HG02678 (cell line): ENCODE measurements at regions not wholly inside any gene's neighbourhood (a gene's known extent, or its start where the extent isn't known, plus 50 kb on each side); places are given as distances from the start of the nearest gene placed in this dataset.

Experiments used
- ATAC-seq: cut with Tn5 transposase; IDR thresholded peaks from one replicate; pipeline ENCODE4 v1.9.1; 2021; ENCODE audit warnings: mild to moderate bottlenecking, moderate library complexity; ENCODE audit not compliant: unreplicated experiment

GRCh38 chrX:30504309-30504708 is 73.3 kb downstream of the TASL start:
- ATAC-seq: no peak

GRCh38 chrX:30495468-30495867 is 82.1 kb downstream of the TASL start:
- no peak for ATAC-seq

- no peak for ATAC-seq
Observed at GRCh38 chrX:30493348-30493747, 84.2 kb downstream of the TASL start.

DNA sequence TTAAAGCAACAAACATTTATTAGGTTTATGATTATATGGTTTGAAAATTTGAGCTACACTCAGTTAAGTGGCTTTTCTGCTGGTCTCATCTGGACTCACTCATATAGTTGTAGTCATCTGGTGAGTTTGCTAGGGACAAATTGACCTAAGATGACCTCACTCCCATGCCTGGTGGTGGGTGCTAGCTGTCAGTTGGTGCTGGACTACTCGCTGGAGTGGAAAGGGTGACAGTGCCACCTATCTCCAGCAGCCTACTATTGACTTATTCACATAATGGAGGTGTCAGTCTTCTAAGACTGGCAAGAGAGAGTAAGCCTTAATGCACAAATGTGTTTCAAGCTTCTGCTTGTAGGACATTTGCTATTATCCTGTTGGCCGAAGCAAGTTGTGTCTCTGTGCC is 88.2 kb downstream of the TASL start:
- ATAC-seq: no peak

DNA sequence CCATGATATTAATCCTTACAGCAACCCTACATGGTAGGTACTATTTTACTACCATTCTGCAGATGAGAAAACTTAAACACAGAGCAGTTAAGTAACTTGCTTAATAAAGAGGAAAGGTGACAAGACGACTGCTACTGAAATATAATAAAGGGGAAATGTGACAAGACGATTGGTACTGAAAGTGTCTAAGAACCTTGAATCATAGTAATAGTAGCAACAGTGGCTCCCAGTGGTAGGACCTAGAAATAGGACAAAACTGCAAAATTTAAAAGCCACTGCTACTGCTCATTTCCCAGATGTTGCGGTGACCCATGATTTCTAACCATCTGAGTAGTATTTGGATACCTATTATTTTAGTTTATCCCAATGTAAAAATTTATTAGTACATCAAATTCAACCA is 89.5 kb downstream of the TASL start:
- ATAC-seq: peak; percentile 61

DNA sequence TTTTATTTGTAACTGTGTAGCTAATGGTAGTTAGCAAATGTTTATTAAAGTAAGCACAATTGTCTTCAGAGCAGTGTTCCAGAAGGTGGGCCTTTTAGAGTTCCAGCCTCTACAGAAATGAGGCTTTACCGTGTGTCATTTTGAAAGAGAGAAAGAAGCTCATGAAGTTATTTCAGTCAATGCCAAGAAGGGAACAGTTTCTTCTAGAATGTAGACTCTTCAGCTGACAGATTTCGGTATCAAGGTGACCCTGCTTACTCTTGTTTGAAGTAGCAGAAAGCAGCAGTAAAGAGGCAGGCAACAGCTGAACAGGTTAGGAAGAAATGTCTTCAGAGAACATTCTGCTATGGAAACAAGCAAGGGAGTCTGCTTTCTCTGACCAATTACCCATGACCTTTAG is 93.6 kb downstream of the TASL start:
- ATAC-seq: no peak

DNA sequence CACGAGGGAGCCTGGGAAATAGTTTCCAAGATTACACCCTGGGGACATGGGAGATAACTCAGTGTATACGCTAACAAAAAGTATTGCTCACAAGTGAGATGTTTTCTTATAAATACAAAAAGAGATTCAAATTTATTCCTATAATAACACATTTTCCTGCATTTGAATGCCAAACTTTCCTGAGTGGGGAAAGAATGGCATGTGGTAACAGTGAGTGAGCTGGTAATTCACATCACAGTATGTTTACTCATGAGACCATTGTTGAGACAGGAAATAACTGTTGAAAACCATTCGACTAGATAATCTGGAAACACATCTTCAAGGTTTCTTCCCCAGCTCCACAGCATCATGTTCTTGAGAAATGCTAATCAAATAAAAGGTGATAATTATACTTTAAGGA is 109.1 kb downstream of the TASL start:
- no peak for ATAC-seq
